ENCODE measurements at regions not wholly inside any gene's neighbourhood (a gene's known extent, or its start where the extent isn't known, plus 50 kb on each side); places are given as distances from the start of the nearest gene placed in this dataset.
A peak's percentile ranks its signal among the peaks of the same experiment; 100 is the strongest.

DNA sequence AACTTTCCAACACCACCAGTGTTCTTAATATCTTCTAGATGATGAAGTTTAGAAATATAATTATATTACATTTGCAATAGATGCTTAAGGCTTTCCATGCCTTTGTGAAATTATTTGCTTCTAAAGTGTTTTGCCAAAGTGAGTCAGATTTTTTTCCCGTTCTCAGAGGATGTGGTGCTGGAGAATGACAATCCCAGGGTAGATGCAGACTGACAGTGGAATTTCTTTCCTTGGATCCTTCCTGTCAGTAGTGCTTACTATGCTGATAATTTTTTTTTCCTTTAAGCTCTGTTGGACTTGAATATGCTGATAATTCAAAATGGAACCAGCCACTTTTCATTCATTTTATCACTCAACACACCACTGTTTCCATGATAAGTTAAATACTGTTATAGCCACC is 59.9 kb upstream of the SOX4 start:
- in situ Hi-C loops (cut with HindIII; ENCODE audit: low pct_ligation_motif_present, low sequenced_read_pairs) = no loop called here
- peak; percentile 3 for DNase-seq

GRCh38 chr6:21536280-21536766 is 57.2 kb upstream of the SOX4 start:
- Histone ChIP-seq H3K27me3 (replicated peaks) (no peaks in the 10 kb centered on the region), H3K27ac (no peak overlapping the region), H3K36me3 (replicated peaks) (no peaks in the 10 kb centered on the region), H3K4me3 (ENCODE audit: low read depth, low read length) (no peak overlapping the region)
- TF ChIP-seq, protein P1, sequence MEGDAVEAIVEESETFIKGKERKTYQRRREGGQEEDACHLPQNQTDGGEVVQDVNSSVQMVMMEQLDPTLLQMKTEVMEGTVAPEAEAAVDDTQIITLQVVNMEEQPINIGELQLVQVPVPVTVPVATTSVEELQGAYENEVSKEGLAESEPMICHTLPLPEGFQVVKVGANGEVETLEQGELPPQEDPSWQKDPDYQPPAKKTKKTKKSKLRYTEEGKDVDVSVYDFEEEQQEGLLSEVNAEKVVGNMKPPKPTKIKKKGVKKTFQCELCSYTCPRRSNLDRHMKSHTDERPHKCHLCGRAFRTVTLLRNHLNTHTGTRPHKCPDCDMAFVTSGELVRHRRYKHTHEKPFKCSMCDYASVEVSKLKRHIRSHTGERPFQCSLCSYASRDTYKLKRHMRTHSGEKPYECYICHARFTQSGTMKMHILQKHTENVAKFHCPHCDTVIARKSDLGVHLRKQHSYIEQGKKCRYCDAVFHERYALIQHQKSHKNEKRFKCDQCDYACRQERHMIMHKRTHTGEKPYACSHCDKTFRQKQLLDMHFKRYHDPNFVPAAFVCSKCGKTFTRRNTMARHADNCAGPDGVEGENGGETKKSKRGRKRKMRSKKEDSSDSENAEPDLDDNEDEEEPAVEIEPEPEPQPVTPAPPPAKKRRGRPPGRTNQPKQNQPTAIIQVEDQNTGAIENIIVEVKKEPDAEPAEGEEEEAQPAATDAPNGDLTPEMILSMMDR (IDR thresholded peaks at IDR 0.05; ENCODE audit: low read depth, low read length, missing control alignments) = no peak
- no peak for DNase-seq
- in situ Hi-C loops (cut with HindIII; ENCODE audit: low pct_ligation_motif_present, low sequenced_read_pairs) = no loop called here

More for the DNA sequence above, 59.9 kb upstream of the SOX4 start:
- no peaks in the 10 kb centered on the region for H3K27me3 ChIP-seq (replicated peaks)
- H3K36me3 ChIP-seq (replicated peaks) = no peaks in the 10 kb centered on the region
- TF ChIP-seq, protein P1 (IDR thresholded peaks at IDR 0.05; ENCODE audit: low read depth, low read length, missing control alignments) = no peak
- H3K27ac ChIP-seq = no peak overlapping the region
- no peak overlapping the region for H3K4me3 ChIP-seq (ENCODE audit: low read depth, low read length)

GRCh38 chr6:21537637-21538036 is 55.9 kb upstream of the SOX4 start:
- H3K4me3 ChIP-seq (ENCODE audit: low read depth, low read length) = no peak overlapping the region
- H3K27me3 ChIP-seq (replicated peaks) = no peaks in the 10 kb centered on the region
- DNase-seq = no peak
- H3K27ac ChIP-seq = no peak overlapping the region
- in situ Hi-C loops (cut with HindIII; ENCODE audit: low pct_ligation_motif_present, low sequenced_read_pairs) = no loop called here
- H3K36me3 ChIP-seq (replicated peaks) = no peaks in the 10 kb centered on the region
- TF ChIP-seq, protein P1 (IDR thresholded peaks at IDR 0.05; ENCODE audit: low read depth, low read length, missing control alignments) = no peak

- H3K36me3 ChIP-seq (replicated peaks) = no peaks in the 10 kb centered on the region
- peak; percentile 13 for DNase-seq
- H3K27ac ChIP-seq = no peak overlapping the region
- TF ChIP-seq, protein P1 (IDR thresholded peaks at IDR 0.05; ENCODE audit: low read depth, low read length, missing control alignments) = no peak
- no peaks in the 10 kb centered on the region for H3K27me3 ChIP-seq (replicated peaks)
- H3K4me3 ChIP-seq (ENCODE audit: low read depth, low read length) = no peak overlapping the region
- in situ Hi-C loops (cut with HindIII; ENCODE audit: low pct_ligation_motif_present, low sequenced_read_pairs) = no loop called here
These were observed 55.3 kb upstream of the SOX4 start for GRCh38 chr6:21538186-21538798.

GRCh38 chr6:21539621-21540100 is 53.9 kb upstream of the SOX4 start:
- Histone ChIP-seq H3K27ac (no peak overlapping the region), H3K27me3 (replicated peaks) (no peaks in the 10 kb centered on the region), H3K36me3 (replicated peaks) (no peaks in the 10 kb centered on the region), H3K4me3 (ENCODE audit: low read depth, low read length) (no peak overlapping the region)
- TF ChIP-seq, protein P1 (IDR thresholded peaks at IDR 0.05; ENCODE audit: low read depth, low read length, missing control alignments) = no peak
- in situ Hi-C loops (cut with HindIII; ENCODE audit: low pct_ligation_motif_present, low sequenced_read_pairs) = no loop called here
- no peak for DNase-seq

Measured in brain microvascular endothelial cell (primary cell).